Natural killer cell (primary cell): ENCODE measurements at regions not wholly inside any gene's neighbourhood (a gene's known extent, or its start where the extent isn't known, plus 50 kb on each side); places are given as distances from the start of the nearest gene placed in this dataset.

ENCODE experiments used
- ATAC-seq, 3 donors: fragments of 150-1000 bp in 2 of 3; fragments of 200-7000 bp in 1 of 3; cut with Tn5 transposase; 1 replicate in 1 of 3; 2 replicates in 2 of 3; pipeline ENCODE4 v1.10.0; 2021; ENCODE audit warnings: mild to moderate bottlenecking in 2 of 3, moderate library complexity in 2 of 3
- DNase-seq, 2 donors: peaks; one replicate each; pipeline versions ENCODE4 v3.0.0 to v3.0.0-alpha.2; 2013 to 2021; ENCODE audit warnings: mixed read lengths in 1 of 2
- H3K27ac ChIP-seq: one replicate; pipeline ENCODE4 v1.5.1; 2013; ENCODE audit warnings: mild to moderate bottlenecking, low read length
- H3K27me3 ChIP-seq: one replicate; pipeline ENCODE4 v1.6.1; 2013; ENCODE audit warnings: low read length; ENCODE audit not compliant: control insufficient read depth, insufficient read depth
- H3K36me3 ChIP-seq: one replicate; pipeline ENCODE4 v1.6.1; 2013; ENCODE audit warnings: low read length; ENCODE audit not compliant: control insufficient read depth, insufficient read depth
- H3K4me1 ChIP-seq: one replicate; pipeline ENCODE4 v1.6.1; 2013; ENCODE audit warnings: low read length; ENCODE audit not compliant: control insufficient read depth, insufficient read depth
- H3K4me3 ChIP-seq: one replicate; pipeline ENCODE4 v1.5.1; 2013; ENCODE audit warnings: low read length
- H3K9me3 ChIP-seq: one replicate; pipeline ENCODE4 v1.6.1; 2013; ENCODE audit warnings: low read length; ENCODE audit not compliant: control insufficient read depth, insufficient read depth
- H3K27ac Mint-ChIP-seq, 2 donors: one replicate each; pipeline ENCODE4 v1.8.0; 2022; ENCODE audit warnings: mild to moderate bottlenecking in 2 of 2, mixed read lengths in 2 of 2, moderate library complexity in 1 of 2
- H3K27me3 Mint-ChIP-seq, 2 donors: one replicate each; pipeline ENCODE4 v1.8.0; 2022; ENCODE audit warnings: low read depth in 2 of 2, mixed read lengths in 2 of 2
- H3K36me3 Mint-ChIP-seq: one replicate; pipeline ENCODE4 v1.8.0; 2022; ENCODE audit warnings: mixed read lengths
- H3K4me1 Mint-ChIP-seq, 2 donors: one replicate each; pipeline ENCODE4 v1.8.0; 2022; ENCODE audit warnings: mixed read lengths in 2 of 2
- H3K4me3 Mint-ChIP-seq: one replicate; pipeline ENCODE4 v1.8.0; 2022; ENCODE audit warnings: mild to moderate bottlenecking, moderate library complexity, mixed read lengths
- H3K9me3 Mint-ChIP-seq, 2 donors: one replicate each; pipeline ENCODE4 v1.8.0; 2022; ENCODE audit warnings: mixed read lengths in 2 of 2
- CTCF ChIP-seq: fragments of 200-600 bp; IDR thresholded peaks from one replicate; pipeline ENCODE4 v1.8.0; 2022; ENCODE audit warnings: antibody characterized with exemption
- WGBS: methylation state at CpG from one replicate; pipeline ENCODE4 v1.1.7; 2013; ENCODE audit warnings: missing lambda C conversion rate; ENCODE audit not compliant: insufficient coverage; 5-methylcytosine and 5-hydroxymethylcytosine counted together
- intact Hi-C: fragments of 100-400 bp; cut with micrococcal nuclease; formaldehyde crosslinking; loops from one replicate; pipeline ENCODE4 v1.14.2; 2022

GRCh38 chrX:139081965-139082364 lies 370.4 kb upstream of the FGF13 start:
- no peaks in the 10 kb centered on the region for H3K4me1 Mint-ChIP-seq
- TF ChIP-seq CTCF, result no peak
- H3K9me3 Mint-ChIP-seq, result no peaks in the 10 kb centered on the region
- no peaks in the 10 kb centered on the region for H3K27me3 Mint-ChIP-seq
- no peak overlapping the region for H3K4me3 Mint-ChIP-seq
- no peak overlapping the region for H3K4me3 ChIP-seq
- H3K36me3 Mint-ChIP-seq, result no peaks in the 10 kb centered on the region
- no peaks in the 10 kb centered on the region for H3K36me3 ChIP-seq
- no peaks in the 10 kb centered on the region for H3K4me1 ChIP-seq
- DNase-seq (no peak), ATAC-seq (no peak)
- intact Hi-C loops, result no loop called here
- H3K27ac ChIP-seq, result no peak overlapping the region
- 91% methylated on average over 3 of the region's 3 CpGs for WGBS
- H3K9me3 ChIP-seq, result no peaks in the 10 kb centered on the region
- no peak overlapping the region for H3K27ac Mint-ChIP-seq
- H3K27me3 ChIP-seq, result no peaks in the 10 kb centered on the region

- Histone ChIP-seq H3K27me3 (no peaks in the 10 kb centered on the region), H3K4me3 (no peak overlapping the region), H3K4me1 (no peaks in the 10 kb centered on the region), H3K9me3 (no peaks in the 10 kb centered on the region), H3K27ac (no peak overlapping the region), H3K36me3 (no peaks in the 10 kb centered on the region)
- Mint-ChIP-seq H3K36me3 (no peaks in the 10 kb centered on the region), H3K27me3 (no peaks in the 10 kb centered on the region), H3K27ac (no peak overlapping the region), H3K4me3 (no peak overlapping the region), H3K9me3 (peaks cover 0 to 1% of the 10 kb centered on the region in 2 donors), H3K4me1 (no peaks in the 10 kb centered on the region)
- TF ChIP-seq CTCF, result no peak
- intact Hi-C loops, result no loop called here
- WGBS, result 100% methylated on average over 1 of the region's 2 CpGs
- ATAC-seq (no peak), DNase-seq (no peak)
These were observed 368.3 kb upstream of the FGF13 start for GRCh38 chrX:139079789-139080188.

GRCh38 chrX:139078761-139079280 lies 367.3 kb upstream of the FGF13 start:
- H3K27ac ChIP-seq, result no peak overlapping the region
- no peaks in the 10 kb centered on the region for H3K36me3 ChIP-seq
- H3K36me3 Mint-ChIP-seq, result no peaks in the 10 kb centered on the region
- H3K9me3 ChIP-seq, result no peaks in the 10 kb centered on the region
- no peak for ATAC-seq
- no peaks in the 10 kb centered on the region for H3K27me3 ChIP-seq
- no peaks in the 10 kb centered on the region for H3K4me1 ChIP-seq
- no peak overlapping the region for H3K4me3 ChIP-seq
- peaks cover 0 to 4% of the 10 kb centered on the region in 2 donors for H3K9me3 Mint-ChIP-seq
- H3K4me1 Mint-ChIP-seq, result no peaks in the 10 kb centered on the region
- no peak overlapping the region for H3K27ac Mint-ChIP-seq
- no peak overlapping the region for H3K4me3 Mint-ChIP-seq
- no peaks in the 10 kb centered on the region for H3K27me3 Mint-ChIP-seq
- no peak for DNase-seq
- TF ChIP-seq CTCF, result no peak
- intact Hi-C loops, result no loop called here
- WGBS, result 85% methylated on average over 1 of the region's 8 CpGs

GRCh38 chrX:139078342-139078741 lies 366.8 kb upstream of the FGF13 start:
- Mint-ChIP-seq H3K4me1 (no peaks in the 10 kb centered on the region), H3K27ac (no peak overlapping the region), H3K4me3 (no peak overlapping the region), H3K36me3 (no peaks in the 10 kb centered on the region), H3K27me3 (no peaks in the 10 kb centered on the region), H3K9me3 (peaks cover 0 to 4% of the 10 kb centered on the region in 2 donors)
- ATAC-seq (no peak), DNase-seq (no peak)
- H3K27ac ChIP-seq, result no peak overlapping the region
- no peak for TF ChIP-seq CTCF
- no peaks in the 10 kb centered on the region for H3K36me3 ChIP-seq
- H3K9me3 ChIP-seq, result no peaks in the 10 kb centered on the region
- 100% methylated on average over 1 of the region's 1 CpG for WGBS
- H3K27me3 ChIP-seq, result no peaks in the 10 kb centered on the region
- intact Hi-C loops, result no loop called here
- no peak overlapping the region for H3K4me3 ChIP-seq
- H3K4me1 ChIP-seq, result no peaks in the 10 kb centered on the region
